Keratinocyte (primary cell): ENCODE measurements at regions not wholly inside any gene's neighbourhood (a gene's known extent, or its start where the extent isn't known, plus 50 kb on each side); places are given as distances from the start of the nearest gene placed in this dataset.

Source experiments
- DNase-seq: peaks from one replicate; pipeline ENCODE4 v3.0.0-alpha.2; 2011; ENCODE audit warnings: low read depth, missing footprints, low spot score
- FAIRE-seq: peaks from 2 replicates; lab custom pipeline; 2011; peaks lifted over from hg19 to GRCh38; lab: Jason Lieb, UNC
- H2AFZ ChIP-seq: 2 replicates; pipeline ENCODE4 v1.6.0; 2012; ENCODE audit warnings: low read length, control low read depth, inconsistent platforms; ENCODE audit not compliant: control insufficient read depth
- H3K27ac ChIP-seq: 2 replicates; pipeline ENCODE4 v1.5.1; 2011; ENCODE audit warnings: low read length; ENCODE audit not compliant: control insufficient read depth, insufficient read depth
- H3K27me3 ChIP-seq: 3 replicates; pipeline ENCODE4 v1.6.0; 2011; ENCODE audit warnings: low read length; ENCODE audit not compliant: control insufficient read depth, insufficient read depth; ENCODE audit errors: extremely low read depth
- H3K36me3 ChIP-seq, 2 experiments: 2 replicates in 1 of 2; 3 replicates in 1 of 2; pipeline ENCODE4 v1.5.1; 2011; ENCODE audit warnings: low read length in 2 of 2, mild to moderate bottlenecking in 1 of 2; ENCODE audit not compliant: control insufficient read depth in 2 of 2, insufficient read depth in 2 of 2; ENCODE audit errors: extremely low read depth in 1 of 2
- H3K4me1 ChIP-seq: 3 replicates; pipeline ENCODE4 v1.5.1; 2011; ENCODE audit warnings: low read length; ENCODE audit not compliant: control insufficient read depth, insufficient read depth; ENCODE audit errors: extremely low read depth
- H3K4me2 ChIP-seq: 3 replicates; pipeline ENCODE4 v1.6.0; 2011; ENCODE audit warnings: low read depth, low read length; ENCODE audit not compliant: control insufficient read depth, insufficient read depth; ENCODE audit errors: extremely low read depth
- H3K4me3 ChIP-seq, 3 experiments: fragments of 200-600 bp in 1 of 3; sonication (generic) in 1 of 3; 2 replicates in 2 of 3; 3 replicates in 1 of 3; pipeline ENCODE4 v1.5.1; 2011 to 2016; ENCODE audit warnings: low read length in 3 of 3, mild to moderate bottlenecking in 3 of 3, control low read depth in 2 of 3, inconsistent platforms in 1 of 3, low read depth in 1 of 3, mixed read lengths in 1 of 3, mixed run types in 1 of 3, moderate library complexity in 1 of 3; ENCODE audit not compliant: control insufficient read depth in 2 of 3, insufficient read depth in 2 of 3; ENCODE audit errors: extremely low read depth in 1 of 3
- H3K79me2 ChIP-seq: 2 replicates; pipeline ENCODE4 v1.6.0; 2012; ENCODE audit warnings: low read length; ENCODE audit not compliant: control insufficient read depth, insufficient read depth
- H3K9ac ChIP-seq: 3 replicates; pipeline ENCODE4 v1.6.0; 2011; ENCODE audit warnings: low read length; ENCODE audit not compliant: control insufficient read depth, insufficient read depth; ENCODE audit errors: extremely low read depth
- H3K9me1 ChIP-seq: 3 replicates; pipeline ENCODE4 v1.6.0; 2011; ENCODE audit warnings: low read length; ENCODE audit not compliant: control insufficient read depth, insufficient read depth; ENCODE audit errors: extremely low read depth
- H3K9me3 ChIP-seq: 2 replicates; pipeline ENCODE4 v1.5.1; 2012; ENCODE audit warnings: low read depth, low read length; ENCODE audit not compliant: control insufficient read depth
- H4K20me1 ChIP-seq: 3 replicates; pipeline ENCODE4 v1.6.0; 2011; ENCODE audit warnings: low read length; ENCODE audit not compliant: control insufficient read depth, insufficient read depth; ENCODE audit errors: extremely low read depth
- CTCF ChIP-seq, 3 experiments: IDR thresholded peaks in 1 of 3; conservative IDR thresholded peaks in 1 of 3; optimal IDR thresholded peaks in 1 of 3; 2 replicates in 2 of 3; 3 replicates in 1 of 3; pipeline versions ENCODE3 to v1.5.1; 2011; ENCODE audit warnings: low read length in 3 of 3, mild to moderate bottlenecking in 3 of 3, moderate library complexity in 2 of 3, control low read depth in 1 of 3, inconsistent platforms in 1 of 3; ENCODE audit not compliant: insufficient read depth in 2 of 3; ENCODE audit errors: extremely low read depth in 1 of 3
- EZH2 ChIP-seq: IDR thresholded peaks from one replicate; pipeline ENCODE4 v1.6.1; 2012; ENCODE audit warnings: inconsistent platforms, mild to moderate bottlenecking, low read length, moderate library complexity
- dilution Hi-C: fragments of 300-500 bp; cut with MboI; formaldehyde crosslinking; loops from one replicate; pipeline ENCODE4 v1.7.0; 2020; ENCODE audit warnings: low sequenced_read_pairs; ENCODE audit not compliant: extremely low pct_ligation_motif_present

DNA sequence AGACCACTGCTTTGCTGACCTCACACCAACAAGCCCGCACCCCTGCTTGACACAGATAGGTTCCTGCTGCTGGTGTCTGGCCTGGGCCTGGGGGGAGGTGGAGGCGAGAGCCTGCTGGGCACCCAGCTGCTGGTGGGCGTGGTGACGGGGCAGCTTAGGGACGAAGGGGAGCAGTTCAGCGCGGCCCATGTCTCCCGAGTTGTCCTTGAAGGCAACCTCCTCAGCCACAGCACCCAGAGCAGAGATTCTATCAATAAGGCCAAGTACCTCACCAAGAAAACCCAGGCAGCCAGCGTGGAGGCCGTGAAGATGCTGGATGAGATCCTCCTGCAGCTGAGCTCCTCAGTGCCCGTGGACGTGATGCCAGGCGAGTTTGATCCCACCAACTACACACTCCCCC, 313.3 kb downstream of the NR2F1-AS1 start:
- DNase-seq (no peak), FAIRE-seq (no peak)
- TF ChIP-seq EZH2 (no peak), CTCF (optimal IDR thresholded peaks at IDR 0.05 in 1 of 3, IDR thresholded peaks at IDR 0.05 in 1 of 3, conservative IDR thresholded peaks at IDR 0.05 in 1 of 3; ENCODE audit: extremely low read depth in 1 of 3, insufficient read depth in 2 of 3, low read length in 3 of 3) (no peak)
- Histone ChIP-seq H3K4me3 (no peak overlapping the region), H3K9me1 (no peaks in the 10 kb centered on the region), H3K79me2 (no peaks in the 10 kb centered on the region), H3K4me2 (no peak overlapping the region), H3K36me3 (no peaks in the 10 kb centered on the region), H3K9ac (no peak overlapping the region), H3K27ac (no peak overlapping the region), H3K27me3 (no peaks in the 10 kb centered on the region), H3K9me3 (peaks cover 2% of the 10 kb centered on the region), H3K4me1 (no peaks in the 10 kb centered on the region), H2AFZ (no peak overlapping the region), H4K20me1 (no peaks in the 10 kb centered on the region)
- dilution Hi-C loops: no loop called here

DNA sequence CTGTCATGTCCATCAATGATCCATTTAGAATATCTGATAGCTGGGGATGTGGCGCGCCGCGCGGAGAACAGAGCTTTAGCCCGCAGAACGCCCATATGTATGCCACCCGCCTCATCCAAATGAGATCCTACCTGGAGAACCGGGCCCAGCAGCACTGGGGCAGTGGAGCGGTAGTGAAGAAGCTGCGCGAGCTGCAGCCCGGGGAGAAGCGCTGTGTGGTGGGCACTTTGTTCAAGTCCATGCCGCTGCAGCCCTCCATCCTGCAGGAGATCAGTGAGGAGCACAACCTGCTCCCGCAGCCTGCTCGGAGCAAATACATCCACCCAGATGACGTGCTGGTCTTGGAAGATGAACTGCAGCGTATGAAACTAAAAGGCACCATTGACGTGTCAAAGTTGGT, 313.7 kb downstream of the NR2F1-AS1 start:
- H3K9me3 ChIP-seq: no peaks in the 10 kb centered on the region
- H3K79me2 ChIP-seq: no peaks in the 10 kb centered on the region
- FAIRE-seq (no peak), DNase-seq (no peak)
- dilution Hi-C loops: no loop called here
- no peak overlapping the region for H3K4me3 ChIP-seq
- H3K27ac ChIP-seq: no peak overlapping the region
- no peaks in the 10 kb centered on the region for H3K4me1 ChIP-seq
- H3K27me3 ChIP-seq: no peaks in the 10 kb centered on the region
- no peak overlapping the region for H2AFZ ChIP-seq
- TF ChIP-seq EZH2 (no peak), CTCF (optimal IDR thresholded peaks at IDR 0.05 in 1 of 3, IDR thresholded peaks at IDR 0.05 in 1 of 3, conservative IDR thresholded peaks at IDR 0.05 in 1 of 3; ENCODE audit: extremely low read depth in 1 of 3, insufficient read depth in 2 of 3, low read length in 3 of 3) (no peak)
- H3K4me2 ChIP-seq: no peak overlapping the region
- no peaks in the 10 kb centered on the region for H3K9me1 ChIP-seq
- H4K20me1 ChIP-seq: no peaks in the 10 kb centered on the region
- H3K36me3 ChIP-seq: no peaks in the 10 kb centered on the region
- no peak overlapping the region for H3K9ac ChIP-seq
